NT2/D1 (cell line): ENCODE measurements at regions not wholly inside any gene's neighbourhood (a gene's known extent, or its start where the extent isn't known, plus 50 kb on each side); places are given as distances from the start of the nearest gene placed in this dataset.
"Not testable (repeated sequence)": the region's sequence is repeated elsewhere in the genome, so short reads cannot be mapped to it uniquely, and the experiment has no call there.

Experiments
- SUZ12 ChIP-seq: IDR thresholded peaks from 2 replicates; pipeline ENCODE4 v1.6.1; 2011; ENCODE audit not compliant: insufficient read length, insufficient read depth; ENCODE audit errors: extremely low read depth
- YY1 ChIP-seq: IDR thresholded peaks from 2 replicates; pipeline ENCODE4 v1.6.1; 2011; ENCODE audit not compliant: insufficient read length, insufficient read depth
- ZNF274 ChIP-seq: IDR thresholded peaks from 2 replicates; pipeline ENCODE4 v1.6.1; 2011; ENCODE audit warnings: mild to moderate bottlenecking, low read depth, low read length

- TF ChIP-seq ZNF274, SUZ12, YY1: not testable (repeated sequence)
These were observed 102.8 kb upstream of the TMPRSS2 start for GRCh38 chr21:41610840-41611115.
